Esophagus squamous epithelium (tissue), 4 donors: ENCODE measurements at regions not wholly inside any gene's neighbourhood (a gene's known extent, or its start where the extent isn't known, plus 50 kb on each side); places are given as distances from the start of the nearest gene placed in this dataset.

Source experiments
- POLR2A ChIP-seq, 4 donors: fragments of 450-650 bp; IDR thresholded peaks; one replicate each; pipeline ENCODE4 v1.6.1; 2017; ENCODE audit warnings: antibody characterized with exemption in 4 of 4, mild to moderate bottlenecking in 4 of 4, moderate library complexity in 3 of 4
- TF ChIP-seq, protein P1 (sequence below), 6 experiments: fragments of 450-650 bp in 4 of 6; fragments of 200-600 bp in 2 of 6; sonication (generic) in 2 of 6; IDR thresholded peaks; one replicate each; pipeline ENCODE4 v1.5.1; 2016 to 2019; ENCODE audit warnings: antibody characterized with exemption in 6 of 6, mild to moderate bottlenecking in 4 of 6, moderate library complexity in 4 of 6

DNA sequence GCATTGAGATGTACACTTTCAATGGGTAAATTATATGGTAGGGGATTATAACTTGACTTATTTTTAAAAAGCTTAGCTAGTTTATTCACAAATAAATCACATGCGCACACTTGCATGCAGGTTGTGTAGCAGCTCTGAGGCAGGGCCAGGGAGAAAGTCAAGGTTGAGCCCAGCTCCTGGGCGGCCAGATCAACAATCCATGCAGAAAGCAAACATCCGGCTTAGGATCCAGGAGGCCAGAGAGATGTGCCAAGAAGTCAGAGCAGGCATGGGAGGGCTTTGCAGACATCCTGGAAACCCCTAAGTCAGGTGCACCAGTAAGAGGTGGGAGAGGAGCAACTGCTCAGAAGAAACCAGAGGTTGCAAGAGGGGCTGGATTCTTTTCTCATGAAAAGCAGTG, 186.5 kb downstream of the AXIN2 start:
- TF ChIP-seq, protein P1, sequence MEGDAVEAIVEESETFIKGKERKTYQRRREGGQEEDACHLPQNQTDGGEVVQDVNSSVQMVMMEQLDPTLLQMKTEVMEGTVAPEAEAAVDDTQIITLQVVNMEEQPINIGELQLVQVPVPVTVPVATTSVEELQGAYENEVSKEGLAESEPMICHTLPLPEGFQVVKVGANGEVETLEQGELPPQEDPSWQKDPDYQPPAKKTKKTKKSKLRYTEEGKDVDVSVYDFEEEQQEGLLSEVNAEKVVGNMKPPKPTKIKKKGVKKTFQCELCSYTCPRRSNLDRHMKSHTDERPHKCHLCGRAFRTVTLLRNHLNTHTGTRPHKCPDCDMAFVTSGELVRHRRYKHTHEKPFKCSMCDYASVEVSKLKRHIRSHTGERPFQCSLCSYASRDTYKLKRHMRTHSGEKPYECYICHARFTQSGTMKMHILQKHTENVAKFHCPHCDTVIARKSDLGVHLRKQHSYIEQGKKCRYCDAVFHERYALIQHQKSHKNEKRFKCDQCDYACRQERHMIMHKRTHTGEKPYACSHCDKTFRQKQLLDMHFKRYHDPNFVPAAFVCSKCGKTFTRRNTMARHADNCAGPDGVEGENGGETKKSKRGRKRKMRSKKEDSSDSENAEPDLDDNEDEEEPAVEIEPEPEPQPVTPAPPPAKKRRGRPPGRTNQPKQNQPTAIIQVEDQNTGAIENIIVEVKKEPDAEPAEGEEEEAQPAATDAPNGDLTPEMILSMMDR (IDR thresholded peaks at IDR 0.05) = no peak
- TF ChIP-seq POLR2A (IDR thresholded peaks at IDR 0.05) = no peak
